ENCODE measurements at regions not wholly inside any gene's neighbourhood (a gene's known extent, or its start where the extent isn't known, plus 50 kb on each side); places are given as distances from the start of the nearest gene placed in this dataset.

DNA sequence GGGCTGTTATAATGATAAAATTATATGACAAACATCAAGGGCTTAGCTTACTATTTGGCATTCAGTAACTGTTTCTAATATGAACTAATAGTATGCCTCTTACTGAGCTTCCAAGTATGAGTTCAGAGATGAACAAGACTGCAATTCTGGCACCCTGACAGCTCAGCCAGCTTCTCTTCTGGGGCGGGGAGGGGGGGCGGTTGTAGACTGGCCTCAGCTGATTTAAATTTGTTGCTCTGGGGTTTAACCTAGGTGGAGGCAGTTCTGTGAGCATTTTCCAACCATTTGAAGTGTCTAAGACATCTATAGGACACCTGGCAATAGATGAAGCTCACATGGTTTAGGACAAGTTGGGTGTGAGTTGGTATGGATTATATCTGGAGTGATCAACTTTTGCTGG is 401.9 kb downstream of the QKI start:
- Mint-ChIP-seq H3K27me3 (ENCODE audit: low read depth) (peaks cover 4% of the 10 kb centered on the region), H3K36me3 (ENCODE audit: insufficient read depth in 1 of 3, low read depth in 3 of 3) (no peaks in the 10 kb centered on the region), H3K27ac (no peak overlapping the region), H3K4me3 (no peak overlapping the region), H3K4me1 (no peaks in the 10 kb centered on the region), H3K9me3 (no peaks in the 10 kb centered on the region)
- Histone ChIP-seq H2BK12ac (ENCODE audit: insufficient read length, low read depth, low read length) (no peak overlapping the region), H3K56ac (ENCODE audit: insufficient read length, low read depth, low read length) (no peak overlapping the region), H3K27ac (ENCODE audit: insufficient read length, low read depth, low read length) (no peak overlapping the region), H3K4me1 (ENCODE audit: insufficient read depth, low read length) (no peaks in the 10 kb centered on the region), H4K5ac (ENCODE audit: insufficient read length, low read depth, low read length) (no peak overlapping the region), H2AK5ac (ENCODE audit: insufficient read length, low read length) (no peak overlapping the region), H2BK20ac (ENCODE audit: low read depth, low read length, poor library complexity, severe bottlenecking) (no peak overlapping the region), H3K23ac (ENCODE audit: insufficient read length, low read depth, low read length) (no peak overlapping the region), H4K8ac (replicated peaks; ENCODE audit: insufficient read length, low read depth, low read length) (no peak overlapping the region), H3T11ph (ENCODE audit: low read length) (no peak overlapping the region), H2BK15ac (ENCODE audit: low read depth, low read length) (no peak overlapping the region), H3K79me2 (ENCODE audit: insufficient read depth, low read length) (no peaks in the 10 kb centered on the region), H3K79me1 (ENCODE audit: insufficient read depth, low read depth, low read length, poor library complexity, severe bottlenecking) (no peaks in the 10 kb centered on the region), H3K4me2 (ENCODE audit: insufficient read depth, insufficient read length, low read length) (no peak overlapping the region), H2BK5ac (ENCODE audit: insufficient read length, low read length) (no peak overlapping the region), H4K91ac (ENCODE audit: insufficient read length, low read depth, low read length) (no peak overlapping the region), H3K14ac (ENCODE audit: insufficient read depth, low read length) (no peak overlapping the region), H3K27me3 (ENCODE audit: insufficient read depth, low read length) (no peaks in the 10 kb centered on the region), H3K4ac (ENCODE audit: low read depth, low read length) (no peak overlapping the region), H3K23me2 (ENCODE audit: insufficient read length, low read depth, low read length, poor library complexity, severe bottlenecking) (no peaks in the 10 kb centered on the region), H3K18ac (ENCODE audit: insufficient read length, low read depth, low read length) (no peak overlapping the region), H2BK120ac (ENCODE audit: low read depth, low read length, poor library complexity, severe bottlenecking) (no peak overlapping the region), H3K9ac (ENCODE audit: extremely low read depth, insufficient read length, low read length) (no peak overlapping the region), H2AFZ (ENCODE audit: low read length) (no peak overlapping the region), H4K20me1 (ENCODE audit: control insufficient read depth, insufficient read depth, insufficient read length) (no peaks in the 10 kb centered on the region), H3K9me3 (ENCODE audit: control insufficient read depth, low read depth, low read length) (no peaks in the 10 kb centered on the region)
- TF ChIP-seq, protein P1, sequence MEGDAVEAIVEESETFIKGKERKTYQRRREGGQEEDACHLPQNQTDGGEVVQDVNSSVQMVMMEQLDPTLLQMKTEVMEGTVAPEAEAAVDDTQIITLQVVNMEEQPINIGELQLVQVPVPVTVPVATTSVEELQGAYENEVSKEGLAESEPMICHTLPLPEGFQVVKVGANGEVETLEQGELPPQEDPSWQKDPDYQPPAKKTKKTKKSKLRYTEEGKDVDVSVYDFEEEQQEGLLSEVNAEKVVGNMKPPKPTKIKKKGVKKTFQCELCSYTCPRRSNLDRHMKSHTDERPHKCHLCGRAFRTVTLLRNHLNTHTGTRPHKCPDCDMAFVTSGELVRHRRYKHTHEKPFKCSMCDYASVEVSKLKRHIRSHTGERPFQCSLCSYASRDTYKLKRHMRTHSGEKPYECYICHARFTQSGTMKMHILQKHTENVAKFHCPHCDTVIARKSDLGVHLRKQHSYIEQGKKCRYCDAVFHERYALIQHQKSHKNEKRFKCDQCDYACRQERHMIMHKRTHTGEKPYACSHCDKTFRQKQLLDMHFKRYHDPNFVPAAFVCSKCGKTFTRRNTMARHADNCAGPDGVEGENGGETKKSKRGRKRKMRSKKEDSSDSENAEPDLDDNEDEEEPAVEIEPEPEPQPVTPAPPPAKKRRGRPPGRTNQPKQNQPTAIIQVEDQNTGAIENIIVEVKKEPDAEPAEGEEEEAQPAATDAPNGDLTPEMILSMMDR (conservative IDR thresholded peaks at IDR 0.05), result no peak
- DNase-seq, result no peak
- WGBS (ENCODE audit: extremely low coverage, insufficient read length, low lambda C conversion rate), result no CpG with 5 or more reads among the region's 2 CpGs

Measured in H9 (cell line).